NCI-H460 (cell line): ENCODE measurements at regions not wholly inside any gene's neighbourhood (a gene's known extent, or its start where the extent isn't known, plus 50 kb on each side); places are given as distances from the start of the nearest gene placed in this dataset.

Experiments used
- DNase-seq: peaks from one replicate; pipeline ENCODE4 v3.0.0-alpha.2; 2016; ENCODE audit warnings: low read depth; ENCODE audit errors: extremely low read depth

- no peak for DNase-seq
These were observed 69.0 kb upstream of the LPP start for GRCh38 chr3:188084752-188085583.

- DNase-seq: no peak
These were observed 68.1 kb upstream of the LPP start for GRCh38 chr3:188085584-188086560.

GRCh38 chr3:188088948-188089685, 64.8 kb upstream of the LPP start:
- DNase-seq: no peak

- DNase-seq: no peak
These were observed 63.2 kb upstream of the LPP start for GRCh38 chr3:188090620-188091309.

GRCh38 chr3:188091746-188092145, 62.2 kb upstream of the LPP start:
- no peak for DNase-seq

- DNase-seq: no peak
These were observed 61.3 kb upstream of the LPP start for GRCh38 chr3:188092648-188093047.

- no peak for DNase-seq
These were observed 58.5 kb upstream of the LPP start for GRCh38 chr3:188095431-188095830.

- no peak for DNase-seq
These were observed 56.2 kb upstream of the LPP start for GRCh38 chr3:188097791-188098190.

- no peak for DNase-seq
These were observed 54.0 kb upstream of the LPP start for GRCh38 chr3:188099907-188100306.

GRCh38 chr3:188102861-188103547, 51.0 kb upstream of the LPP start:
- DNase-seq: no peak

GRCh38 chr3:188104050-188104449, 49.9 kb upstream of the LPP start:
- no peak for DNase-seq
